Right lung (tissue), 2 donors: ENCODE measurements at regions not wholly inside any gene's neighbourhood (a gene's known extent, or its start where the extent isn't known, plus 50 kb on each side); places are given as distances from the start of the nearest gene placed in this dataset.
"Not testable (repeated sequence)": the region's sequence is repeated elsewhere in the genome, so short reads cannot be mapped to it uniquely, and the experiment has no call there.

ENCODE experiments used
- DNase-seq, 2 donors: peaks; one replicate each; pipeline ENCODE4 v3.0.0-alpha.2; 2013

DNA sequence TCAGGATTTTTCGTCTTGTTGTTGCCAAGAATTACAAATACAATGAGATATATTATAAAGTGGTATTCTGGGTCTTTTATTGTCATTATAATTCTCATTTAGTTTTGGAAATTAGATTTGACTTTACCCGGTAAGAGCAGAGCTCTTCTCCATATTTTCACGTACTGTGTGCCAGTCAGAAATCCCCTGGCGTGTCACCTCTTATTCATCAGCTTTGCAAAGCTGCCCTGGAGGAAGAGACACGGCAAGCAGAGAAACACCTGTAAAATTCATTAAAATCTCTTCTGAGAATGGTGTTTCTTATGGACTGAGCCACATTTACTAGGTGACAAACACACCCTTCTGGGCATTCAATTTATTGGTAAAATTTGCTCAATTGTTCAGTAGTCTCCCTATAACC, 440.4 kb downstream of the HINT1 start:
- DNase-seq: no peak

DNA sequence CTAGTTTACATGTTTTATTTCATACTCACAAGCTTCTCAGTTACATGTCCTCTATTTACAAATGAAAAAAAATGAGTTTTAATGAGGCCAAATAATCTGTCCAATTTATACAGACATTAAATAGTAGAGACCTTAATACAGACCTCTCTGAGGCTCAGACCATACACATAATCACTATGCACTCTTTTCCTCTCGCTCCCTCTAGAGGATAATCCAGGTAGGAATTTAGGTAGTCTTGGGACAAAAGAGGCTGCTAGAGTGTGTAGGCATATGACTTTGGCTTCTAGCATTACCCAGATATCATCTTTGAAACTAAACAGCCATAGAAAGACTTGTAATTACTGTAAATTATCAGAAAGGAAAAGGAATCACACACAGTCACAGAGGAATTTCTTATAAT, 444.7 kb downstream of the HINT1 start:
- DNase-seq: peak; percentile 16 to 34

DNA sequence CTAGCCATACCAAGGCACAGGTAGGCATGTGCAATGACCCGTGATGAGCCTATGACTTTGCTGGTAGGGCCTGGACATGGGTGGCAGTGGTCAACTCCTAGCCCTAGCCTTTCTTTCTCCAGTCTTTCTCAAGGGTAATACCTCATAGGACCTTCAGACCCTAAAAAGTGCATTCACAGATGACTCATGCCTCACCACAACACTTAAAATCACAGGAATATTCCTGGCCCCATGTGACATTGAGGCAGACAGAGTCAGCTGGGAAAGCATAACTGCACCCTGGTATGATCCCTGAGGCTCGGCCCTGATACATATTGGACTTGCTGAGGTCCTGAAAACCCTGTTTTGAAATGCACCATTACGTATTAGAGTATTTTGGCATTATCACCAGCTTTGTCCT, 449.5 kb downstream of the HINT1 start:
- DNase-seq: no peak

DNA sequence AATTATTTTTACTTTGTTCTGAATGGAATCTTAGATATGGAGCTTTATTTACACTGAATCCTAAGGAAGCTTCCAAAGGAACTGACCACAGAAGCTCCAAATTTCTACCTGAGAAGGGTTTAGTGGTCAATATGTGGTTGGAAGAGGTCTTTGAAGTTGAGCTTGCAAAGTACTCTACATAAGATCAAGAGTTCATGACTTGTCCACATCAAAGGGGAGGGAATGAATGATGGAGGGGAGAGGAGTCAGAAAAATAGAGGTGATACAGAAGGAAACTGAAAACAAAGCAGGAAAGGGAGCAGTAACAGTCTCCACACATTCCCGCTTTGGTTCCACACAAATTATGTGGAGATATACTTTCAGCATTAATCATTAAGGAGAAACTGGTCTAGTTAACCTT, 450.9 kb downstream of the HINT1 start:
- no peak for DNase-seq

GRCh38 chr5:130712324-130712723, 452.7 kb downstream of the HINT1 start:
- no peak for DNase-seq

DNA sequence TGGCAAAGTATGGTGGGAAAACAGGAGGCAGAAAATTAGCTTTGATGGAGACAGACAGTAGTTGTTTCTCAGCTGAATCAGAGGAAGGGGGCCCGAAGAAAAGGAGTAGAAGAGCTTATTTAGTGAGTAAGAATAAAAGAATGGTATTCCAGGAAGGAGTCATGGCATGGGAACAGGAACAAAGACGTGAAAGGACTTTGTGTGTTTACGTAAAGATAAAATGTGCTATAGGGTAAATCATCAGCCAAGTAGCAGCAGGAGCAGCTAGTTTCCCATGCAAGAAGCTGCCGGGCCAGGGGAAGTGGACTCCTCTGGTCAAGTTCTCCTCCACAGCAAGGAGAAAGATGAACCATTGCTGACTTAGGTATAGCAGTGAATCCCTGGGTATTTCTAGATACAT, 454.5 kb downstream of the HINT1 start:
- no peak for DNase-seq

DNA sequence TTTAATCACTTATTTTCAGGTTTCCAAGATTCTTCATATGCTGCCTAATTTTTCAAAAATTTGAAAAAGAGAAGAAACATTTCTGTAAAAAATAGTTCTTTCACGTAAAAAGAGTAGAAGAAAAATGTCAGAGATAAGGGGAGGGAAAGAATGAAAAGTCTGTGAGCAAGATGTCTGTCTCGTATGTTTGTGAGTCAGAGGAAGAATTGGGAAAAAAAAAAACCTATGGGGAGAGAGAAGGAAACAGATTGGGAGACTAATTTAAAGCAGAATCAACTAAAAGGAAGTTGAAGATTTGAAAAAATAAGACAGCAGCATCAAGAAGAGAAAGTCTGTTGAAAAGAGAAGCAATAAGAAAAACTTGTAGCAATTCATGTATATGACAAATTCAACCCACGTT, 456.3 kb downstream of the HINT1 start:
- no peak for DNase-seq

DNA sequence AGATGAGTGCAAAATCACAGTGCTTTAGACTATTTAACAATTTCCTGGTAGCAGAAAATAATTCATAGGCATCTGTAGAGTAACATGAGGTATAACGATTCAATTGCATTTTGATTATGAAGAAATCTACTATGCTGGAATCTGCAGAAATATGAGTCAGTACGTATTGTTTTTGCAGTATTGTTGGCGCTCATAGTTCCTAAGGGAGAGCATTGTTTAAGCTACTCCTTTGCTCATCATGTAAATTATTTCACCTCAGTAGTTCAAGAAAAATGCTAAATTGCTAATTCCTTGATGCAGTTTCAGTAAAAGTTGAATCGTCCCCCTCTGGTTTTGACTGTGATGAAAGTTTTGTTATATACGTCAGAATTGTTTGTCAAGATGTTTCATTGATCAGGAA, 458.4 kb downstream of the HINT1 start:
- DNase-seq: no peak

- DNase-seq: no peak
Measured at GRCh38 chr5:130705368-130705767, 459.7 kb downstream of the HINT1 start.

DNA sequence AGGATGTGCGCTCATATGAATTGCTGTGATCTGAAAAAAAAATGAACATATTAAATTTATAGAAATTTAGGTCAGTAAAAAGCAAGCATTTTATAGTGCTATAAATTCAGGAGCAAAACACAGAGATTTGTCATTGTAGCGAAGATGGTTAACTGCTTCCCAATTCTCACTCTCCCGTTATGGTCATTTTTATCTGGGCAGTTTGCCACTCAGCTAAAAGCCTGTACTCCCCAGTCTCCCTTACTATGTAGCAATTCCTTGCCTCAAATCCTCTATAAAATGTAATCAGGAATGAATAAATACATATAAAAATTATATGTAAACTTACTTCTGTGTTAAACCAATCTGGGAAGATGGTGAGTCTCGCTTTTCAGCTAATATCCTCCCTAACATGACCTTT, 471.5 kb downstream of the HINT1 start:
- no peak for DNase-seq

GRCh38 chr5:130692770-130693169, 472.3 kb downstream of the HINT1 start:
- DNase-seq: no peak

- DNase-seq: no peak
Measured at GRCh38 chr5:130689831-130690230, 475.2 kb downstream of the HINT1 start.

GRCh38 chr5:130687085-130687733, 477.8 kb downstream of the HINT1 start:
- DNase-seq: peak in 1 of 2 donors; percentile 6

DNA sequence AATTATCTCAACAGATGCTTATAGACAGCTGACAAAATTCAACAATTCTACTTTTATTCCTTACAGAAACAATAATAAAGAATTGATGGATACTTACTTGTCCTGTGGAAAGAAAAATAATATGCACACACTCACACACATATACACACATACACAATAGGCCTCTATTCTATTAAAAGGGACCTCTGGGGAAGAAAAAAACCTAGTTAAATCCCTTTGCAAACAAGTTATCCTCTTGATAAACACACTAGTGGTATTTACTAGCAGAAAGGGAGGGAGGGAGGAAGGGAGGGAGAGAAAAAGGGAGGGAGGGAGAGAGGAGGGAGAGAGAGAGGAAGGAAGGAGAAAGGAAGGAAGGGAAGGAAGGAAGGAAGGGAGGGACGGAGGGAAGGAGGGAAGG, 486.4 kb downstream of the HINT1 start:
- no peak for DNase-seq

- DNase-seq: no peak
Measured at GRCh38 chr5:130666462-130666861, 498.6 kb downstream of the HINT1 start.

- DNase-seq: no peak
Measured at GRCh38 chr5:130652176-130652575, 512.9 kb downstream of the HINT1 start.

GRCh38 chr5:130651440-130651839, 513.6 kb downstream of the HINT1 start:
- DNase-seq: no peak

DNA sequence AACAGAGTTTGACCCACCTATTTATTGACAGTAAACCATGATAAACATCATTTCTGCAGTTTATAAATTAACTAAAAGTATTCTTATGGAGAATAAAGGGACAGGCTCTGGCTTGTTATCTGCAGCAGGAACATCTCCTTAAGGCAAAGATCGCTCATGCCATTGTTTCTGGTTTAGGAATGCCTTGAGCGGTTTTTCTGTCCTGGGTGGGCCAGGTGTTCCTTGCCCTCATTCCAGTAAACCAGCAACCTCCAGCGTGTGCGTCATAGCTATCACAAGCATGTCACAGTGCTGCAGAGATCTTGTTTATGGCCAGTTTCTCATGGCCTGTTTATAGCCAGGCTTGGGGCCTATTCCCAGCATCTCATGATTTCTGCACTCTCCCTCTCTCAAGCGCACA, 521.7 kb downstream of the HINT1 start:
- DNase-seq: no peak

- DNase-seq: no peak
Measured at GRCh38 chr5:130642461-130642860, 522.6 kb downstream of the HINT1 start.

GRCh38 chr5:130627145-130627544, 537.9 kb downstream of the HINT1 start:
- DNase-seq: no peak

DNA sequence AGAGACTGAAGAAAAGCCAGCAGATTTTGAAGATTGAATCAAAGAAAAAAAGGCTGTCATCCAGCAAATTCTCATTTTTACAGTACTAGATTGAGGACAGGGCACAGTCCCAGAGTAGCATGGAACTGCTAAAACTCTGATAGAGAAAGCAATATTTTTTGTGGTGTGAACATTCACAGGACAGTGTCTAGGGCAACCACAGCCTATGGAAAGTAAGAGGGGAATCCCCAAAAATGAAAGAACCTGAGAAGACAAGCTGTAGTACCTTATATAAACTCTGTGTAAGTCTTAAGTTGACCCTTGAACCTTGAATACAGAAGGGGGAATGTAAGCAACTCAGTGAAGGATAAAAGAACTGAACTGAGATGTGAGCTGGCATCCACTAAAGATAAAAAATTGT, 540.3 kb downstream of the HINT1 start:
- DNase-seq: no peak

GRCh38 chr5:130616161-130616560, 548.9 kb downstream of the HINT1 start:
- DNase-seq: no peak

- no peak for DNase-seq
Measured at GRCh38 chr5:130605234-130605633, 559.8 kb downstream of the HINT1 start.

DNA sequence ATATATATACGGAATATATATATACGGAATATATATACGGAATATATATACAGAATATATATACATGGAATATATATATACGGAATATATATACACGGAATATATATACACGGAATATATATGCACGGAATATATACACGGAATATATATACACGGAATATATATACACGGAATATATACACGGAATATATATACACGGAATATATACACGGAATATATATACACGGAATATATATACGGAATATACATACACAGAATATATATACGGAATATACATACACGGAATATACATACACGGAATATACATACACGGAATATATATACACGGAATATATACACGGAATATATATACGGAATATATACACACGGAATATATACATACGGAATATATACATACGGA, 568.4 kb downstream of the HINT1 start:
- DNase-seq: not testable (repeated sequence)

- DNase-seq: no peak
Measured at GRCh38 chr5:130580264-130580663, 584.8 kb downstream of the HINT1 start.
